Loucy (cell line): ENCODE measurements at regions not wholly inside any gene's neighbourhood (a gene's known extent, or its start where the extent isn't known, plus 50 kb on each side); places are given as distances from the start of the nearest gene placed in this dataset.

ENCODE experiments used
- H2AFZ ChIP-seq: fragments of 200-600 bp; sonication (generic); 2 replicates; pipeline ENCODE4 v1.6.0; 2016; ENCODE audit warnings: antibody characterized with exemption, mild to moderate bottlenecking, low read length, moderate library complexity
- H3F3A ChIP-seq: fragments of 200-600 bp; 2 replicates; pipeline ENCODE4 v1.6.0; 2016; ENCODE audit warnings: antibody characterized with exemption, low read depth, mild to moderate bottlenecking
- H3K27me3 ChIP-seq: fragments of 200-600 bp; sonication (generic); 2 replicates; pipeline ENCODE4 v1.6.1; 2014; ENCODE audit warnings: low read length, mild to moderate bottlenecking; ENCODE audit not compliant: insufficient read depth, poor library complexity, severe bottlenecking
- H3K36me3 ChIP-seq: fragments of 200-600 bp; sonication (generic); 2 replicates; pipeline ENCODE4 v1.6.1; 2016; ENCODE audit warnings: low read length; ENCODE audit not compliant: insufficient read depth
- H3K4me1 ChIP-seq: fragments of 200-600 bp; sonication (generic); 2 replicates; pipeline ENCODE4 v1.5.1; 2014; ENCODE audit warnings: low read length, mild to moderate bottlenecking; ENCODE audit not compliant: insufficient read depth, poor library complexity, severe bottlenecking
- H3K4me2 ChIP-seq: fragments of 200-600 bp; sonication (generic); 2 replicates; pipeline ENCODE4 v1.6.0; 2014; ENCODE audit warnings: antibody characterized with exemption, low read length, low read depth, mild to moderate bottlenecking; ENCODE audit not compliant: poor library complexity, severe bottlenecking
- H3K4me3 ChIP-seq: fragments of 200-600 bp; sonication (generic); 2 replicates; pipeline ENCODE4 v1.5.1; 2014; ENCODE audit warnings: low read length, mild to moderate bottlenecking, mixed read lengths; ENCODE audit not compliant: poor library complexity, severe bottlenecking
- H3K79me2 ChIP-seq: fragments of 200-600 bp; sonication (generic); 2 replicates; pipeline ENCODE4 v1.6.1; 2014; ENCODE audit warnings: low read length; ENCODE audit not compliant: insufficient read depth
- H3K9ac ChIP-seq: fragments of 200-600 bp; sonication (generic); 2 replicates; pipeline ENCODE4 v1.6.0; 2014; ENCODE audit warnings: mild to moderate bottlenecking, low read depth, low read length, moderate library complexity; ENCODE audit not compliant: poor library complexity, severe bottlenecking
- H3K9me2 ChIP-seq: fragments of 200-600 bp; sonication (generic); replicated peaks from 2 replicates; pipeline ENCODE4 v1.6.1; 2016; ENCODE audit warnings: low read depth, low read length, mixed read lengths
- H3K9me3 ChIP-seq: fragments of 200-600 bp; sonication (generic); 2 replicates; pipeline ENCODE4 v1.6.1; 2014; ENCODE audit warnings: mild to moderate bottlenecking, antibody characterized with exemption, low read length, low read depth; ENCODE audit not compliant: insufficient read depth
- H4K20me1 ChIP-seq: fragments of 200-600 bp; sonication (generic); 2 replicates; pipeline ENCODE4 v1.6.0; 2014; ENCODE audit warnings: antibody characterized with exemption, low read length, mild to moderate bottlenecking; ENCODE audit not compliant: insufficient read depth, poor library complexity, severe bottlenecking
- EZH2phosphoT487 ChIP-seq: fragments of 200-600 bp; IDR thresholded peaks from 2 replicates; pipeline ENCODE4 v1.6.1; 2018; ENCODE audit warnings: antibody characterized with exemption, mild to moderate bottlenecking, moderate library complexity, borderline replicate concordance
- TF ChIP-seq, protein P1 (sequence below): fragments of 200-600 bp; sonication (generic); conservative IDR thresholded peaks from 2 replicates; pipeline ENCODE4 v1.5.1; 2014; ENCODE audit warnings: mild to moderate bottlenecking, antibody characterized with exemption, low read length

GRCh38 chr2:147026664-147027295, 818.0 kb upstream of the ACVR2A start:
- no peaks in the 10 kb centered on the region for H3K9me3 ChIP-seq
- no peaks in the 10 kb centered on the region for H3F3A ChIP-seq
- H4K20me1 ChIP-seq: no peaks in the 10 kb centered on the region
- H3K9ac ChIP-seq: no peak overlapping the region
- H2AFZ ChIP-seq: no peak overlapping the region
- H3K79me2 ChIP-seq: no peaks in the 10 kb centered on the region
- H3K4me2 ChIP-seq: no peak overlapping the region
- TF ChIP-seq, protein P1, sequence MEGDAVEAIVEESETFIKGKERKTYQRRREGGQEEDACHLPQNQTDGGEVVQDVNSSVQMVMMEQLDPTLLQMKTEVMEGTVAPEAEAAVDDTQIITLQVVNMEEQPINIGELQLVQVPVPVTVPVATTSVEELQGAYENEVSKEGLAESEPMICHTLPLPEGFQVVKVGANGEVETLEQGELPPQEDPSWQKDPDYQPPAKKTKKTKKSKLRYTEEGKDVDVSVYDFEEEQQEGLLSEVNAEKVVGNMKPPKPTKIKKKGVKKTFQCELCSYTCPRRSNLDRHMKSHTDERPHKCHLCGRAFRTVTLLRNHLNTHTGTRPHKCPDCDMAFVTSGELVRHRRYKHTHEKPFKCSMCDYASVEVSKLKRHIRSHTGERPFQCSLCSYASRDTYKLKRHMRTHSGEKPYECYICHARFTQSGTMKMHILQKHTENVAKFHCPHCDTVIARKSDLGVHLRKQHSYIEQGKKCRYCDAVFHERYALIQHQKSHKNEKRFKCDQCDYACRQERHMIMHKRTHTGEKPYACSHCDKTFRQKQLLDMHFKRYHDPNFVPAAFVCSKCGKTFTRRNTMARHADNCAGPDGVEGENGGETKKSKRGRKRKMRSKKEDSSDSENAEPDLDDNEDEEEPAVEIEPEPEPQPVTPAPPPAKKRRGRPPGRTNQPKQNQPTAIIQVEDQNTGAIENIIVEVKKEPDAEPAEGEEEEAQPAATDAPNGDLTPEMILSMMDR: no peak
- no peak for TF ChIP-seq EZH2phosphoT487
- H3K4me1 ChIP-seq: no peaks in the 10 kb centered on the region
- no peaks in the 10 kb centered on the region for H3K27me3 ChIP-seq
- no peaks in the 10 kb centered on the region for H3K9me2 ChIP-seq
- H3K4me3 ChIP-seq: no peak overlapping the region
- no peaks in the 10 kb centered on the region for H3K36me3 ChIP-seq

DNA sequence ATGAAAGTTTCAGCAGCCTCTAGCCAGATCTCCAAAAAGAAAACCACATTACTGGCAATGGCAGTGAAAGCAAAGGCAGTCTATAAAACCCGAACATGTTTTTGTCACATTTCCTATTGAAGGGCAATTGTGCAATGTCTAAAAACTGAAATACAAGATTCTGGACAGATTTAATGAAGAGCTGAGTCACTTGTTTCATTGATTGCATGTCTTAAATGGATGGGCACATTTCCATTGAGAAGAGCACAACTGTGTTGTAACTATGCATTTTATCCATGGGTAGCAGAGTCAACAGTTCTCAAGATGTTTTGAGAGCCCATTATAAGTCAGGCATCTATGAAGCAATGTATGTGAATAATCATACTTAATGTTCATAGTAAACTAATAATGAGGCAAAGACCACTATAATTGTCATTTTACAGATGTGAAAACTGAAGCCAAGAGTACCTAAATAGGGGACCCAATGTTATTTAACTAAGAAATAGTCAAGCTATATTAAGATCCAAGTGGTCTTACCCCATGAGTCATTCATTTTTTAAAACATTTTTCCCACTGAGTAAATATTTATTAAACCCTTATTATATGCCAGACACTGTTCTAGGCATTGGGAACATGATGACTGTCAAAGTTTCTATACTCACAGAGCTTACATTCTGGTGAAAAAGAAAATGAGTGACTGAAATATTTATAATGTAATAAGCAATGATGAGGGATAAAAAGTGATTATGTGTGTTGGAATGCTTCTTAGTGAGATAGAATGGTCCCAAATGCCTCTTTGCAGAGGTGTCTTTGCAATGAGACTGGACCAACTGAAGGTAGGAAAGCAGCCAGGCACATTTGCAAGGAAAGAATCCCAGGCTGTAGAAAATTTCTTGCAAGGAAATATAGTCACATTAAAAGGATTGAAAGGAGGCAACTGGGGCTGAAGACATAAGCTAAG, 818.9 kb upstream of the ACVR2A start:
- H3K9me3 ChIP-seq: no peaks in the 10 kb centered on the region

GRCh38 chr2:147019311-147019710, 825.5 kb upstream of the ACVR2A start:
- no peaks in the 10 kb centered on the region for H3K27me3 ChIP-seq
- H3K9me3 ChIP-seq: no peaks in the 10 kb centered on the region
- no peaks in the 10 kb centered on the region for H3K36me3 ChIP-seq
- no peaks in the 10 kb centered on the region for H3K4me1 ChIP-seq
- H3K9me2 ChIP-seq: no peaks in the 10 kb centered on the region
- no peak overlapping the region for H2AFZ ChIP-seq
- H3K4me2 ChIP-seq: no peak overlapping the region
- H4K20me1 ChIP-seq: no peaks in the 10 kb centered on the region
- no peak overlapping the region for H3K9ac ChIP-seq
- no peaks in the 10 kb centered on the region for H3F3A ChIP-seq
- no peak overlapping the region for H3K4me3 ChIP-seq
- TF ChIP-seq, protein P1: no peak
- TF ChIP-seq EZH2phosphoT487: no peak
- no peaks in the 10 kb centered on the region for H3K79me2 ChIP-seq

More for the DNA sequence above, 818.9 kb upstream of the ACVR2A start:
- Histone ChIP-seq H3K4me1 (no peaks in the 10 kb centered on the region), H3K79me2 (no peaks in the 10 kb centered on the region), H3K27me3 (no peaks in the 10 kb centered on the region), H3K36me3 (no peaks in the 10 kb centered on the region), H2AFZ (no peak overlapping the region), H3F3A (no peaks in the 10 kb centered on the region), H3K9me2 (no peaks in the 10 kb centered on the region), H3K4me3 (no peak overlapping the region), H4K20me1 (no peaks in the 10 kb centered on the region), H3K9ac (no peak overlapping the region), H3K4me2 (no peak overlapping the region)
- no peak for TF ChIP-seq EZH2phosphoT487
- TF ChIP-seq, protein P1: no peak
